COLO668 (cell line): ENCODE measurements at regions not wholly inside any gene's neighbourhood (a gene's known extent, or its start where the extent isn't known, plus 50 kb on each side); places are given as distances from the start of the nearest gene placed in this dataset.
A peak's percentile ranks its signal among the peaks of the same experiment; 100 is the strongest.

Experiments
- DNase-seq: peaks from one replicate; lab custom pipeline; 2025; ENCODE audit not compliant: unreplicated experiment; lab: John Stamatoyannopoulos, UW

DNA sequence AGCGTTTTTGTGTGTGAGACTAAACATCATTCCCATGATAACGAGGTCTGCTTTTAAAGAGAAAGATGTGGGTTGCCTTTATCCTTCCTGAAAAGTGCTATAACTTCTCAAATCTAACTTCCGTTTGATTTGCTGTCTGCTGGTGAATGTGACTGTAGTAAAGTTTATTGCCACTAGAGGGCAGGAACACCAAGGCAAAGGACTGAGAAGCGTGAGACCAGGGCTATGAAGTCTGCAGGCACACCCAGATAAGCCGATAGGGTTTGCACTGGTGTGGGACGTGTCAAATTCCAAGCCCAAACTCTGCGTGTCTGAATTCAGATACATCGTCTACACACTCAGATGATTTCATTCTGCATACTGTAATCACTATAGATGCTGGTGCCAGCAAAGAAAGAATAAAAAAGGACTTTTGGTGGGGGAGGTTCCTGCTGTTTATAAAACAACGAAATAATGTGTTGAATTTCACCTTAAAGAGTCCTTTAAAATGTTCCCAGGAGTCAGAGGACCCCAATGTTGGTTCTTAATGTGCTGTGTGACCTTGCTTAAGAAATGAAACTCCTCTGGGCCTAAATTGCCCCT is 87.2 kb downstream of the PTTG1 start:
- DNase-seq: peak; percentile 38

GRCh38 chr5:160511280-160511929 is 89.8 kb downstream of the PTTG1 start:
- DNase-seq: no peak
